GM21381 (cell line): ENCODE measurements at regions not wholly inside any gene's neighbourhood (a gene's known extent, or its start where the extent isn't known, plus 50 kb on each side); places are given as distances from the start of the nearest gene placed in this dataset.
"Not testable (repeated sequence)": the region's sequence is repeated elsewhere in the genome, so short reads cannot be mapped to it uniquely, and the experiment has no call there.

Source experiments
- ATAC-seq: cut with Tn5 transposase; IDR thresholded peaks from one replicate; pipeline ENCODE4 v1.9.1; 2021; ENCODE audit warnings: mild to moderate bottlenecking, moderate library complexity; ENCODE audit not compliant: unreplicated experiment

- ATAC-seq = not testable (repeated sequence)
These were observed 53.4 kb upstream of the PSMA1 start for GRCh38 chr11:14573539-14574057.

GRCh38 chr11:14577292-14577691 is 57.1 kb upstream of the PSMA1 start:
- ATAC-seq = no peak

- no peak for ATAC-seq
These were observed 57.8 kb upstream of the PSMA1 start for GRCh38 chr11:14577835-14578529.

GRCh38 chr11:14578541-14578956 is 58.4 kb upstream of the PSMA1 start:
- peak; percentile 99 for ATAC-seq

GRCh38 chr11:14579646-14580045 is 59.5 kb upstream of the PSMA1 start:
- ATAC-seq = no peak

GRCh38 chr11:14582793-14583192 is 60.8 kb upstream of the PDE3B start:
- ATAC-seq = no peak

GRCh38 chr11:14583252-14584034 is 60.2 kb upstream of the PDE3B start:
- no peak for ATAC-seq

GRCh38 chr11:14584035-14584363 is 59.6 kb upstream of the PDE3B start:
- no peak for ATAC-seq

- no peak for ATAC-seq
These were observed 59.0 kb upstream of the PDE3B start for GRCh38 chr11:14584595-14584994.

- no peak for ATAC-seq
These were observed 58.2 kb upstream of the PDE3B start for GRCh38 chr11:14585438-14585837.

- no peak for ATAC-seq
These were observed 56.3 kb upstream of the PDE3B start for GRCh38 chr11:14587258-14587657.

GRCh38 chr11:14588681-14589080 is 54.9 kb upstream of the PDE3B start:
- no peak for ATAC-seq

- ATAC-seq = no peak
These were observed 54.2 kb upstream of the PDE3B start for GRCh38 chr11:14589421-14589820.

- ATAC-seq = not testable (repeated sequence)
These were observed 52.6 kb upstream of the PDE3B start for GRCh38 chr11:14591046-14591445.

GRCh38 chr11:14593671-14594070 is 49.9 kb upstream of the PDE3B start:
- ATAC-seq = no peak
